HepG2 (cell line): ENCODE measurements at regions not wholly inside any gene's neighbourhood (a gene's known extent, or its start where the extent isn't known, plus 50 kb on each side); places are given as distances from the start of the nearest gene placed in this dataset.
A peak's percentile ranks its signal among the peaks of the same experiment; 100 is the strongest.

Experiments used
- ARID4A ChIP-seq: sonication (generic); formaldehyde crosslinking; IDR thresholded peaks from 2 replicates; pipeline ENCODE4 v1.5.0; 2020; ENCODE audit warnings: mild to moderate bottlenecking, missing genetic modification reagents, borderline replicate concordance
- FOXO4 ChIP-seq: sonication (generic); formaldehyde crosslinking; conservative IDR thresholded peaks from 2 replicates; pipeline ENCODE4 v1.8.1; 2023; ENCODE audit warnings: missing genetic modification reagents
- HMGA1 ChIP-seq: sonication (generic); formaldehyde crosslinking; conservative IDR thresholded peaks from 2 replicates; pipeline ENCODE4 v1.4.0; 2020; ENCODE audit warnings: missing genetic modification reagents
- IKZF4 ChIP-seq: sonication (generic); formaldehyde crosslinking; IDR thresholded peaks from 2 replicates; pipeline ENCODE4 v1.5.1; 2020; ENCODE audit warnings: borderline replicate concordance, mild to moderate bottlenecking, low read depth, missing genetic modification reagents; ENCODE audit errors: not compliant biosample characterization
- NCOA2 ChIP-seq: sonication (generic); formaldehyde crosslinking; IDR thresholded peaks from 2 replicates; pipeline ENCODE4 v1.8.0; 2022; ENCODE audit warnings: inconsistent platforms
- RAD21 ChIP-seq: fragments of 450-650 bp; formaldehyde crosslinking; IDR thresholded peaks from 2 replicates; pipeline ENCODE4 v1.5.0; 2020; ENCODE audit warnings: mild to moderate bottlenecking
- THAP7 ChIP-seq: sonication (generic); formaldehyde crosslinking; IDR thresholded peaks from 2 replicates; pipeline ENCODE4 v1.8.1; 2023; ENCODE audit warnings: mild to moderate bottlenecking, missing genetic modification reagents
- ZNF180 ChIP-seq: sonication (generic); formaldehyde crosslinking; IDR thresholded peaks from 2 replicates; pipeline ENCODE4 v1.4.0; 2020; ENCODE audit warnings: low read depth, missing genetic modification reagents, borderline replicate concordance
- ZNF441 ChIP-seq: sonication (generic); formaldehyde crosslinking; IDR thresholded peaks from 2 replicates; pipeline ENCODE4 v1.7.0; 2021; ENCODE audit warnings: missing genetic modification reagents, borderline replicate concordance
- TF ChIP-seq, protein P1 (sequence below): sonication (generic); formaldehyde crosslinking; IDR thresholded peaks from 2 replicates; pipeline ENCODE4 v1.4.0; 2020; ENCODE audit warnings: missing genetic modification reagents
- TF ChIP-seq, protein P2 (sequence below): sonication (generic); formaldehyde crosslinking; IDR thresholded peaks from 2 replicates; pipeline ENCODE4 v1.4.0; 2020; ENCODE audit warnings: missing genetic modification reagents
- TF ChIP-seq, protein P3 (sequence below): IDR thresholded peaks from 2 replicates; pipeline ENCODE4 v1.6.1; 2016; ENCODE audit warnings: mild to moderate bottlenecking
- TF ChIP-seq, protein P4 (sequence below): sonication (generic); formaldehyde crosslinking; IDR thresholded peaks from 2 replicates; pipeline ENCODE4 v1.5.0; 2020; ENCODE audit warnings: missing genetic modification reagents, mild to moderate bottlenecking, borderline replicate concordance

GRCh38 chr10:30542001-30542894, 87.3 kb downstream of the LYZL2 start (continued):
- no peak for TF ChIP-seq HMGA1
- no peak for TF ChIP-seq ZNF180 (CRISPR knock-in tag)
- peak; percentile 97 for TF ChIP-seq NCOA2
- TF ChIP-seq, protein P1, sequence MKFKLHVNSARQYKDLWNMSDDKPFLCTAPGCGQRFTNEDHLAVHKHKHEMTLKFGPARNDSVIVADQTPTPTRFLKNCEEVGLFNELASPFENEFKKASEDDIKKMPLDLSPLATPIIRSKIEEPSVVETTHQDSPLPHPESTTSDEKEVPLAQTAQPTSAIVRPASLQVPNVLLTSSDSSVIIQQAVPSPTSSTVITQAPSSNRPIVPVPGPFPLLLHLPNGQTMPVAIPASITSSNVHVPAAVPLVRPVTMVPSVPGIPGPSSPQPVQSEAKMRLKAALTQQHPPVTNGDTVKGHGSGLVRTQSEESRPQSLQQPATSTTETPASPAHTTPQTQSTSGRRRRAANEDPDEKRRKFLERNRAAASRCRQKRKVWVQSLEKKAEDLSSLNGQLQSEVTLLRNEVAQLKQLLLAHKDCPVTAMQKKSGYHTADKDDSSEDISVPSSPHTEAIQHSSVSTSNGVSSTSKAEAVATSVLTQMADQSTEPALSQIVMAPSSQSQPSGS (CRISPR knock-in tag), result peak; percentile 90; the same call in 1 of the 2 replicates
- TF ChIP-seq IKZF4 (CRISPR knock-in tag), result no peak
- TF ChIP-seq THAP7 (CRISPR knock-in tag), result no peak
- no peak for TF ChIP-seq FOXO4
- TF ChIP-seq, protein P2, sequence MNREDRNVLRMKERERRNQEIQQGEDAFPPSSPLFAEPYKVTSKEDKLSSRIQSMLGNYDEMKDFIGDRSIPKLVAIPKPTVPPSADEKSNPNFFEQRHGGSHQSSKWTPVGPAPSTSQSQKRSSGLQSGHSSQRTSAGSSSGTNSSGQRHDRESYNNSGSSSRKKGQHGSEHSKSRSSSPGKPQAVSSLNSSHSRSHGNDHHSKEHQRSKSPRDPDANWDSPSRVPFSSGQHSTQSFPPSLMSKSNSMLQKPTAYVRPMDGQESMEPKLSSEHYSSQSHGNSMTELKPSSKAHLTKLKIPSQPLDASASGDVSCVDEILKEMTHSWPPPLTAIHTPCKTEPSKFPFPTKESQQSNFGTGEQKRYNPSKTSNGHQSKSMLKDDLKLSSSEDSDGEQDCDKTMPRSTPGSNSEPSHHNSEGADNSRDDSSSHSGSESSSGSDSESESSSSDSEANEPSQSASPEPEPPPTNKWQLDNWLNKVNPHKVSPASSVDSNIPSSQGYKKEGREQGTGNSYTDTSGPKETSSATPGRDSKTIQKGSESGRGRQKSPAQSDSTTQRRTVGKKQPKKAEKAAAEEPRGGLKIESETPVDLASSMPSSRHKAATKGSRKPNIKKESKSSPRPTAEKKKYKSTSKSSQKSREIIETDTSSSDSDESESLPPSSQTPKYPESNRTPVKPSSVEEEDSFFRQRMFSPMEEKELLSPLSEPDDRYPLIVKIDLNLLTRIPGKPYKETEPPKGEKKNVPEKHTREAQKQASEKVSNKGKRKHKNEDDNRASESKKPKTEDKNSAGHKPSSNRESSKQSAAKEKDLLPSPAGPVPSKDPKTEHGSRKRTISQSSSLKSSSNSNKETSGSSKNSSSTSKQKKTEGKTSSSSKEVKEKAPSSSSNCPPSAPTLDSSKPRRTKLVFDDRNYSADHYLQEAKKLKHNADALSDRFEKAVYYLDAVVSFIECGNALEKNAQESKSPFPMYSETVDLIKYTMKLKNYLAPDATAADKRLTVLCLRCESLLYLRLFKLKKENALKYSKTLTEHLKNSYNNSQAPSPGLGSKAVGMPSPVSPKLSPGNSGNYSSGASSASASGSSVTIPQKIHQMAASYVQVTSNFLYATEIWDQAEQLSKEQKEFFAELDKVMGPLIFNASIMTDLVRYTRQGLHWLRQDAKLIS (CRISPR knock-in tag), result peak; percentile 51; the same call in 1 of the 2 replicates
- TF ChIP-seq ARID4A (CRISPR knock-in tag), result peak; percentile 83
- TF ChIP-seq ZNF441 (CRISPR knock-in tag), result no peak
- TF ChIP-seq, protein P3, sequence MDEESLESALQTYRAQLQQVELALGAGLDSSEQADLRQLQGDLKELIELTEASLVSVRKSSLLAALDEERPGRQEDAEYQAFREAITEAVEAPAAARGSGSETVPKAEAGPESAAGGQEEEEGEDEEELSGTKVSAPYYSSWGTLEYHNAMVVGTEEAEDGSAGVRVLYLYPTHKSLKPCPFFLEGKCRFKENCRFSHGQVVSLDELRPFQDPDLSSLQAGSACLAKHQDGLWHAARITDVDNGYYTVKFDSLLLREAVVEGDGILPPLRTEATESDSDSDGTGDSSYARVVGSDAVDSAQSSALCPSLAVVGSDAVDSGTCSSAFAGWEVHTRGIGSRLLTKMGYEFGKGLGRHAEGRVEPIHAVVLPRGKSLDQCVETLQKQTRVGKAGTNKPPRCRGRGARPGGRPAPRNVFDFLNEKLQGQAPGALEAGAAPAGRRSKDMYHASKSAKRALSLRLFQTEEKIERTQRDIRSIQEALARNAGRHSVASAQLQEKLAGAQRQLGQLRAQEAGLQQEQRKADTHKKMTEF (CRISPR knock-in tag), result peak; percentile 94
- TF ChIP-seq, protein P4, sequence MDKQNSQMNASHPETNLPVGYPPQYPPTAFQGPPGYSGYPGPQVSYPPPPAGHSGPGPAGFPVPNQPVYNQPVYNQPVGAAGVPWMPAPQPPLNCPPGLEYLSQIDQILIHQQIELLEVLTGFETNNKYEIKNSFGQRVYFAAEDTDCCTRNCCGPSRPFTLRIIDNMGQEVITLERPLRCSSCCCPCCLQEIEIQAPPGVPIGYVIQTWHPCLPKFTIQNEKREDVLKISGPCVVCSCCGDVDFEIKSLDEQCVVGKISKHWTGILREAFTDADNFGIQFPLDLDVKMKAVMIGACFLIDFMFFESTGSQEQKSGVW (CRISPR knock-in tag), result no peak
- no peak for TF ChIP-seq RAD21 (CRISPR knock-in tag)
